Chondrocyte (in vitro differentiated cells): ENCODE measurements at regions not wholly inside any gene's neighbourhood (a gene's known extent, or its start where the extent isn't known, plus 50 kb on each side); places are given as distances from the start of the nearest gene placed in this dataset.
"Not testable (repeated sequence)": the region's sequence is repeated elsewhere in the genome, so short reads cannot be mapped to it uniquely, and the experiment has no call there.

ENCODE experiments used
- DNase-seq: peaks from one replicate; pipeline ENCODE4 v3.0.0; 2021; ENCODE audit warnings: mixed read lengths, low spot score
- H3K27ac Mint-ChIP-seq: one replicate; pipeline ENCODE4 v1.8.0; 2021; ENCODE audit warnings: mild to moderate bottlenecking, moderate library complexity, mixed read lengths; ENCODE audit not compliant: unreplicated experiment
- H3K27me3 Mint-ChIP-seq: 2 replicates; pipeline ENCODE4 v1.8.0; 2021; ENCODE audit warnings: low read depth, mixed read lengths
- H3K36me3 Mint-ChIP-seq: 2 replicates; pipeline ENCODE4 v1.8.0; 2021; ENCODE audit warnings: low read depth, mixed read lengths
- H3K4me1 Mint-ChIP-seq: 2 replicates; pipeline ENCODE4 v1.8.0; 2021; ENCODE audit warnings: low read depth, mild to moderate bottlenecking, mixed read lengths
- H3K4me3 Mint-ChIP-seq: one replicate; pipeline ENCODE4 v1.8.0; 2021; ENCODE audit warnings: mild to moderate bottlenecking, moderate library complexity, mixed read lengths; ENCODE audit not compliant: unreplicated experiment
- H3K9me3 Mint-ChIP-seq: 2 replicates; pipeline ENCODE4 v1.8.0; 2021; ENCODE audit warnings: low read depth, mixed read lengths
- TF ChIP-seq, protein P1 (sequence below): fragments of 200-600 bp; sonication (generic); IDR thresholded peaks from 2 replicates; pipeline ENCODE4 v1.5.0; 2021; ENCODE audit warnings: antibody characterized with exemption, mild to moderate bottlenecking, moderate library complexity

DNA sequence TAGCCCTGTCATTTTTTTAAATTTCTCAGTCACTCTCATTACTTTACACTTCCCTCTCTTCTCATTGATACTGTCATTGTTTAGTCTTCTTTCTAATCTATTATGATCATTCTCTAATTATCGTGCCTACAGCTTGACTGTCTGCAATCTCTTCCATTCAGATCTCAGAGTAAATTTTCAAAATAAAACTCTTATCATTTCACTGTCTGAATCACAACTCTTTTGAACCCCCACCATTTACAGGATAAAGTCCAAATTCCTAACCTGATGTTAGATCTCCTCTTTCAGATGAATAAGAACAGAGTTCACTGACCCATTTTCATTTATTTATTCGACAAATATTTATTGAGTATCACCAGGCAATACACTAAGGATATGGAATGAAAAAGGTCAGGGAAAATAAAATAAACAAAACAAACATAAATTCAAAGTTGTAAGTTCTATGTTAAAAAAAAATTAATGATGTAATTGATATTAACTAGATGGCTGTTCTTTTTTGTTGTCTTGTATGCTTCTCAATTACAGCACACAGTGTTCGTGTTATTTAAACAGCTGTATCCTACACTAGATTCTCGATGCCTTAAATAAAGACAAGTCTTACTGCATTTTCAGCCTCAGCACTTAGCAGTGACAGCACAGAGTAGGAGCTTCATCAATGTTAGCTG, 631.0 kb downstream of the IRS1 start:
- Mint-ChIP-seq H3K27me3 (no peaks in the 10 kb centered on the region), H3K9me3 (no peaks in the 10 kb centered on the region), H3K27ac (no peak overlapping the region), H3K4me3 (no peak overlapping the region), H3K4me1 (no peaks in the 10 kb centered on the region), H3K36me3 (no peaks in the 10 kb centered on the region)
- DNase-seq, result no peak
- TF ChIP-seq, protein P1, sequence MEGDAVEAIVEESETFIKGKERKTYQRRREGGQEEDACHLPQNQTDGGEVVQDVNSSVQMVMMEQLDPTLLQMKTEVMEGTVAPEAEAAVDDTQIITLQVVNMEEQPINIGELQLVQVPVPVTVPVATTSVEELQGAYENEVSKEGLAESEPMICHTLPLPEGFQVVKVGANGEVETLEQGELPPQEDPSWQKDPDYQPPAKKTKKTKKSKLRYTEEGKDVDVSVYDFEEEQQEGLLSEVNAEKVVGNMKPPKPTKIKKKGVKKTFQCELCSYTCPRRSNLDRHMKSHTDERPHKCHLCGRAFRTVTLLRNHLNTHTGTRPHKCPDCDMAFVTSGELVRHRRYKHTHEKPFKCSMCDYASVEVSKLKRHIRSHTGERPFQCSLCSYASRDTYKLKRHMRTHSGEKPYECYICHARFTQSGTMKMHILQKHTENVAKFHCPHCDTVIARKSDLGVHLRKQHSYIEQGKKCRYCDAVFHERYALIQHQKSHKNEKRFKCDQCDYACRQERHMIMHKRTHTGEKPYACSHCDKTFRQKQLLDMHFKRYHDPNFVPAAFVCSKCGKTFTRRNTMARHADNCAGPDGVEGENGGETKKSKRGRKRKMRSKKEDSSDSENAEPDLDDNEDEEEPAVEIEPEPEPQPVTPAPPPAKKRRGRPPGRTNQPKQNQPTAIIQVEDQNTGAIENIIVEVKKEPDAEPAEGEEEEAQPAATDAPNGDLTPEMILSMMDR, result no peak

DNA sequence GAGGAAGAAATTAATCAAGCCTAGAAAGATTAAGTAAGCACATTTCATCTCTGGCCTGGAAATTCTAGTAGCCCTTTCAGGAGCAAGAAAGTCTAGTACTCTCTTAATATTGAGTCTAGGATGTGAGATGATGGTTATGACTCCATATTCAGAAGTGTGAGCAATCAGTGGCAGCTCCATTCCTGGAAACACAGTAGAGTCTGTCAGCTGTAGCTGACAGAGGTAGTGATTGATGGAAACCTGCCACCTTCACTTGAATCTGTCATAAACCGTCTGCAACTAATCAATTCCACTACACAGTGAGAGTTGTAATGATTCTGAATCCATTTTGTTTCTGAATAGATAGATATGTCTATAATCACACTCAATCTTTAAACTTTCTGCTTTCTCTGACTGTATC, 635.1 kb downstream of the IRS1 start:
- H3K27me3 Mint-ChIP-seq, result no peaks in the 10 kb centered on the region
- no peak for DNase-seq
- peaks cover 5% of the 10 kb centered on the region for H3K4me1 Mint-ChIP-seq
- TF ChIP-seq, protein P1, result no peak
- no peaks in the 10 kb centered on the region for H3K36me3 Mint-ChIP-seq
- H3K27ac Mint-ChIP-seq, result no peak overlapping the region
- H3K9me3 Mint-ChIP-seq, result no peaks in the 10 kb centered on the region
- H3K4me3 Mint-ChIP-seq, result no peak overlapping the region

DNA sequence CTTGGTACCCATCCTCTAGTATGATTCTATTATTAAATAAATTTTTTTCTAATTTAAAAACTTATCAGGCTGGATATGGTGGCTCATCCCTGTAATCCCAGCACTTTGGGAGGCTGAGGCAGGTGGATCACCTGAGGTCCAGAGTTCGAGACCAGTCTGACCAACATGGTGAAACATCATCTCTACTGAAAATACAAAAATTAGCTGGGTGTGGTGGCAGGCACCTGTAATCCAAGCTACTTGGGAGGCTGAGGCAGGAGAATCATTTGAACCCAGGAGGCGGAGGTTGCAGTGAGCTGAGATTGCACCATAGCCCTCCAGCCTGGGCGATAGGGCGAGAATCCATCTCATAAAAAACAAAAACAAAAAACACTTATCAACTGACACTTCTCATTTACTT, 639.0 kb downstream of the IRS1 start:
- not testable (repeated sequence) for DNase-seq, H3K27me3 Mint-ChIP-seq, H3K27ac Mint-ChIP-seq, H3K36me3 Mint-ChIP-seq, H3K4me1 Mint-ChIP-seq, H3K9me3 Mint-ChIP-seq, H3K4me3 Mint-ChIP-seq

DNA sequence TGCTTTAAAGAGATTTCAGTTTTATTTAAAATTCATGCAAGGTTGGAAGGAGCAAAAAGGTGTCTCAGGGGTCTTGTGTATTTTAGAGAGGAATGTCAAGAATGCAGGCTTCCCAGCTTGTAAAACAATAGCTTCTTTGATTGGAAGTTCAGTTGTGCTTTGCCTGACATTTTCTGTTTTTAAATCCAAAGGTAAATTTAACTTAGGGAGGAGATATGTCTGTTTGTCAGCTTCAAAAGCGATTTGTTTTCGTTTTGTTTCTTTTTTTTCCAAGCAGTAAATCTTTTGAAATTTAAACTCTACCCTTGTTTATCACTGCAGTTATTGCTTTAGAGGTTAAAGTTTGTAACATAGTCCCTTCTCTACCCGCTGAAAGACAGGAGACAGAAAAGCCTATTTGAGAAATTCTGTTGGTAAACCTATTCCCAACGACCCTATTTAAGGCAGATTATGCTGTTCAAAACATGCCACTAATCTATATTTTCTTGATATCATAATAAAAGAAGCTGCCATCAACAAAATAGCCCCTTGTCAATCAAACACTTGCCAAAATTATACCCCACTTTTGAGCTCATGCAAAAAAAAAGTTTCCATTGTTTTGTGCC, 639.6 kb downstream of the IRS1 start:
- Mint-ChIP-seq H3K4me3 (no peak overlapping the region), H3K27me3 (no peaks in the 10 kb centered on the region), H3K36me3 (no peaks in the 10 kb centered on the region), H3K4me1 (peaks cover 5% of the 10 kb centered on the region), H3K9me3 (no peaks in the 10 kb centered on the region), H3K27ac (no peak overlapping the region)
- no peak for DNase-seq
- TF ChIP-seq, protein P1, result no peak

DNA sequence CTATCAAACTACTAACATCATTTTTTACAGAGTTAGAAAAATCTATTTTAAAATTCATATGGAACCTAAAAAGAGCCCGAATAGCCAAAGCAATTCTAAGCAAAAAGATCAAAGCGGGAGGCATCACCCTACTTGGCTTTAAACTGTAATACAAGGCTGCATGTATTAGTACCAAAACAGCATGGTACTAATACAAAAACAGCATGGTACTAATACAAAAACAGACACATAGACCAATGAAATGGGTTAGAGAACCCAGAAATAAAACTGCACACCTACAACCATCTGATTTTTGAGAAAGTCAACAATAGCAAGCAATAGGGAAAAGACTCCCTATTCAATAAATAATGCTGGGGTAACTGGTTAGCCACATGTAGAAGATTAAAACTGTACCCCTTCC, 640.7 kb downstream of the IRS1 start:
- no peaks in the 10 kb centered on the region for H3K27me3 Mint-ChIP-seq
- TF ChIP-seq, protein P1, result no peak
- peaks cover 5% of the 10 kb centered on the region for H3K4me1 Mint-ChIP-seq
- DNase-seq, result no peak
- H3K9me3 Mint-ChIP-seq, result no peaks in the 10 kb centered on the region
- H3K27ac Mint-ChIP-seq, result no peak overlapping the region
- H3K36me3 Mint-ChIP-seq, result no peaks in the 10 kb centered on the region
- H3K4me3 Mint-ChIP-seq, result no peak overlapping the region

DNA sequence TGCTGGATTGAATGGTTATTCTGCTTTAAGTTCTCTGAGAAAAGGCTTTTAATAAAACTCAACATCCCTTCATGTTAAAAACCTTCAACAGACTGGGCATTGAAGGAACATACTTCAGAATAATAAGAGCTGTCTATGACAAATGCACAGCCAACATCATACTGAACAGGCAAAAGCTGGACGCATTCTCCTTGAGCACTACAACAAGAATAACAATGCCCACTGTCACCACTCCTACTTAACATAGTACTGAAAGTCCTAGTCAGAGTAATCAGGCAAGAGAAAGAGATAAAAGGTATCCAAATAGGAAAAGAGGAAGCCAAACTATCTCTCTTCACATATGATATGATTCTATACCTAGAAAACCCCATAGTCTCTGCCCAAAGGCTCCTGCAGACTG, 641.4 kb downstream of the IRS1 start:
- no peaks in the 10 kb centered on the region for H3K9me3 Mint-ChIP-seq
- H3K36me3 Mint-ChIP-seq, result no peaks in the 10 kb centered on the region
- TF ChIP-seq, protein P1, result no peak
- no peak overlapping the region for H3K27ac Mint-ChIP-seq
- no peak overlapping the region for H3K4me3 Mint-ChIP-seq
- no peak for DNase-seq
- no peaks in the 10 kb centered on the region for H3K27me3 Mint-ChIP-seq
- peaks cover 5% of the 10 kb centered on the region for H3K4me1 Mint-ChIP-seq
